ENCODE measurements at regions not wholly inside any gene's neighbourhood (a gene's known extent, or its start where the extent isn't known, plus 50 kb on each side); places are given as distances from the start of the nearest gene placed in this dataset.

GRCh38 chr3:72011485-72011884 lies 226.5 kb upstream of the PROK2 start:
- TF ChIP-seq CTCF (IDR thresholded peaks at IDR 0.05): no peak
- no peak for TF ChIP-seq POLR2A (IDR thresholded peaks at IDR 0.05; ENCODE audit: low read depth)
- no peak for TF ChIP-seq POLR2AphosphoS5 (IDR thresholded peaks at IDR 0.05)
- no peak for TF ChIP-seq EP300 (IDR thresholded peaks at IDR 0.05)

Measured in esophagus muscularis mucosa (tissue), 4 donors.